PFSK-1 (cell line): ENCODE measurements at regions not wholly inside any gene's neighbourhood (a gene's known extent, or its start where the extent isn't known, plus 50 kb on each side); places are given as distances from the start of the nearest gene placed in this dataset.

Experiments used
- FOXP2 ChIP-seq: optimal IDR thresholded peaks from 2 replicates; pipeline ENCODE3; 2011; ENCODE audit warnings: borderline replicate concordance, control low read depth, inconsistent platforms; ENCODE audit not compliant: insufficient read depth; ENCODE audit errors: extremely low read length, extremely low read depth
- POLR2AphosphoS5 ChIP-seq: IDR thresholded peaks from 2 replicates; pipeline ENCODE4 v1.6.1; 2012; ENCODE audit warnings: low read depth, mild to moderate bottlenecking, control low read depth, low read length, moderate library complexity
- SIN3A ChIP-seq: IDR thresholded peaks from 2 replicates; pipeline ENCODE4 v1.6.1; 2012; ENCODE audit warnings: mild to moderate bottlenecking, low read length, moderate library complexity, borderline replicate concordance; ENCODE audit not compliant: insufficient read depth
- TAF1 ChIP-seq: IDR thresholded peaks from 2 replicates; pipeline ENCODE4 v1.6.1; 2012; ENCODE audit warnings: low read length, control low read depth, borderline replicate concordance; ENCODE audit not compliant: insufficient read depth
- TF ChIP-seq, protein P1 (sequence below), 2 experiments: IDR thresholded peaks; 2 replicates each; pipeline versions ENCODE4 v1.6.1 to v1.8.0; 2011 to 2012; ENCODE audit warnings: low read depth in 2 of 2, low read length in 2 of 2, control low read depth in 1 of 2, inconsistent platforms in 1 of 2, mild to moderate bottlenecking in 1 of 2, moderate library complexity in 1 of 2; ENCODE audit not compliant: insufficient read depth in 1 of 2

DNA sequence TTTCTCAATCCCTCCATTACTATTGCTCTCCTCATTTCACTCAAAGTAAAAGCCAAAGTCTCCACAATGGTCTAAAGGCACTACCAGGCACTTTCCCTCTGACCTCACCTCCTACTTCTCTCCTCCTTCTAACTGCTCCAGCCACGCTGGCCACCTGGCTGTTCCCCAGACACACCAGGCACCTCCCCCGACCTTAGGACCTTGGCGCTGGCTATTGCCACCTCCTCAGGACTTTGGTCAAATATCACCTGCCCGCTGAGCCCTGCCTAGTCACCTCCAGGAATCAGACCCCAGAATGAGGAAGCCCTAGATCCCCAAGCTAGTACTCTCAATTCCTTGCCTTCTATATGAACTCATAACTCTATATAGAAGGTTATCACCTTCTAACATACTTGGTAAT lies 66.2 kb upstream of the STEAP1B start:
- TF ChIP-seq SIN3A (no peak), POLR2AphosphoS5 (no peak), TAF1 (no peak), FOXP2 (no peak)
- TF ChIP-seq, protein P1, sequence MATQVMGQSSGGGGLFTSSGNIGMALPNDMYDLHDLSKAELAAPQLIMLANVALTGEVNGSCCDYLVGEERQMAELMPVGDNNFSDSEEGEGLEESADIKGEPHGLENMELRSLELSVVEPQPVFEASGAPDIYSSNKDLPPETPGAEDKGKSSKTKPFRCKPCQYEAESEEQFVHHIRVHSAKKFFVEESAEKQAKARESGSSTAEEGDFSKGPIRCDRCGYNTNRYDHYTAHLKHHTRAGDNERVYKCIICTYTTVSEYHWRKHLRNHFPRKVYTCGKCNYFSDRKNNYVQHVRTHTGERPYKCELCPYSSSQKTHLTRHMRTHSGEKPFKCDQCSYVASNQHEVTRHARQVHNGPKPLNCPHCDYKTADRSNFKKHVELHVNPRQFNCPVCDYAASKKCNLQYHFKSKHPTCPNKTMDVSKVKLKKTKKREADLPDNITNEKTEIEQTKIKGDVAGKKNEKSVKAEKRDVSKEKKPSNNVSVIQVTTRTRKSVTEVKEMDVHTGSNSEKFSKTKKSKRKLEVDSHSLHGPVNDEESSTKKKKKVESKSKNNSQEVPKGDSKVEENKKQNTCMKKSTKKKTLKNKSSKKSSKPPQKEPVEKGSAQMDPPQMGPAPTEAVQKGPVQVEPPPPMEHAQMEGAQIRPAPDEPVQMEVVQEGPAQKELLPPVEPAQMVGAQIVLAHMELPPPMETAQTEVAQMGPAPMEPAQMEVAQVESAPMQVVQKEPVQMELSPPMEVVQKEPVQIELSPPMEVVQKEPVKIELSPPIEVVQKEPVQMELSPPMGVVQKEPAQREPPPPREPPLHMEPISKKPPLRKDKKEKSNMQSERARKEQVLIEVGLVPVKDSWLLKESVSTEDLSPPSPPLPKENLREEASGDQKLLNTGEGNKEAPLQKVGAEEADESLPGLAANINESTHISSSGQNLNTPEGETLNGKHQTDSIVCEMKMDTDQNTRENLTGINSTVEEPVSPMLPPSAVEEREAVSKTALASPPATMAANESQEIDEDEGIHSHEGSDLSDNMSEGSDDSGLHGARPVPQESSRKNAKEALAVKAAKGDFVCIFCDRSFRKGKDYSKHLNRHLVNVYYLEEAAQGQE (IDR thresholded peaks at IDR 0.05; ENCODE audit: insufficient read depth in 1 of 2, low read depth in 2 of 2, low read length in 2 of 2) = no peak

DNA sequence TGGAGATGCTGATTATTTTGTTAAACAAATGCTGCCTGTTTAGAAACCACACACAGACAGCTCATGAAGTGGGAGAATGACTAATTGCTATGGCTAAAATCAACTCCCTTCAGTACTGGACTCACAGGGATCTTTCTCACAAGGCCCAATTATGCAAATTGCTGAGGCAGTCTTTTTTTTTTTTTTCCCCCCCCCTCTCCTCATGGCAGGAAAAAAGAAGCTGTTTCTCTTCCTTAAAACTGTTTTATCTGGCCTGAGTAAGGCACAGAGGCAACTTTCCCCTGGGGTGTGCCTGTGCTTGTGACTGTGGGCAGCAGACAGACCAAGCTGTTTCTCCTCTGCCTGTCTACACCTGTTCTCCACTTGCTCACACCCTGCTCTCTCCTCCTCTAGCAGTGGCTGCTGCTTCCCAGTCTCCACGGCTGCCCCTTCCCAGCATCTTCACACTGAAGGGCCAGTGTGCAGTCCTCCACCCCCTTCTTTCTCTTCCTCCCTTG lies 65.4 kb upstream of the STEAP1B start:
- TF ChIP-seq, protein P1 (IDR thresholded peaks at IDR 0.05; ENCODE audit: insufficient read depth in 1 of 2, low read depth in 2 of 2, low read length in 2 of 2) = no peak
- TF ChIP-seq FOXP2 (no peak), TAF1 (no peak), POLR2AphosphoS5 (no peak), SIN3A (no peak)

DNA sequence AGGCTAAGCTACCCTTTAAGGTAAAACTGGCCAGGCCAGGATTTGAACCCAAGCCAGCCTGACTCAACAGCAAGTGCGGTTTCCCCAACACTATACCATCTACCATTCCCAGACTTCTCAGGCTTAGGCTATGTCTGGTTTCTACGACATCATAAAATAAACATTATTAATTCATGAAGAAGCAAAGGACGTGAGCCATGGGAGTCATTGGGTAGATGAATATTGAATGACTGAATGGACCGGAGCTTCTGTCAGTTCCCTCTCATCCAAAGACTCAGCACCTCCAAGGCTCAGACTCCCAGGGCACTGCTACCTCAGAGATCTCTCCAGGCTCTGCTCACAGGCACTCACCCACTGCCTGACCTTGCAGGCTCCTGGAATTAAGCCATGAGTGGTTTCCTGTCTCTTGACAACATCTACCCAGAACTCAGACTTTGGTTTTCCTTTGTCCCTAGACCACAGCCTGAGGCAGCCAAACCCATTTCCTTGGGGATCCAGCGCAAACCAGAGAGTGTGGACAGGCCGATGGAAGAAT lies 64.6 kb upstream of the STEAP1B start:
- TF ChIP-seq SIN3A (no peak), FOXP2 (no peak), TAF1 (no peak), POLR2AphosphoS5 (no peak)
- TF ChIP-seq, protein P1 (IDR thresholded peaks at IDR 0.05; ENCODE audit: insufficient read depth in 1 of 2, low read depth in 2 of 2, low read length in 2 of 2) = no peak

DNA sequence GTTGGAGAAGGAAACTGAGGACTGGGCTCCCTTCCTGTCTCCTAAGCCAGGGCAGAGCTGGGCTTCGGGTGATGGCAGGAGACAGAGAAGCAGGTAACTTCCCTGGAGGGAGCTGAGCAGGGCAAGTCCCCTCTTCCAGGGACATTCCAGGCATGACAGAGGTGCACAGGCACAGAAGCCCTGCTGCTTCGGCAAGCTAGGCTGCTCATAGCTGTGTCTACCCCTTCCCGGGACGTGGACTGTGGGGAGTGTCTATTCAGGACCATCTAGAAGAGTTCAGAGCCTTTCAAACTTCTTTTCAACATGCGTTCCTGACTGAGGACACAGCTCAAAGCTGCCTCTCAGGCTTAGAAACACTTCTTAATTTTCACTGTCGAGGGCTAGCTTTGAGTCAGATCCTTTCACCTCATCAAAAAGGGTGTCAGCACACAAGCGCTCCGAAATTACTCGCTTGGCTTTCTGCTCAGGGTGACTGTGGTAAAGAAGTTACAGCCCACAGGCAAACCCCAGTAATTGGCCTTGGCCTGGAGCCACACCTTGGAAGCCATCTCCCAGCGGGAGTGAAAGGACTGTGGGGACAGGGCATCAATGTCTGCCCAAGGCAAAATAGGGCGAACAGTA lies 63.7 kb upstream of the STEAP1B start:
- TF ChIP-seq, protein P1 (IDR thresholded peaks at IDR 0.05; ENCODE audit: insufficient read depth in 1 of 2, low read depth in 2 of 2, low read length in 2 of 2) = no peak
- TF ChIP-seq FOXP2 = no peak
- no peak for TF ChIP-seq SIN3A
- TF ChIP-seq POLR2AphosphoS5 = no peak
- no peak for TF ChIP-seq TAF1
